Smooth muscle cell (in vitro differentiated cells): ENCODE measurements at regions not wholly inside any gene's neighbourhood (a gene's known extent, or its start where the extent isn't known, plus 50 kb on each side); places are given as distances from the start of the nearest gene placed in this dataset.

Experiments used
- DNase-seq: peaks from one replicate; lab custom pipeline; 2025; ENCODE audit not compliant: unreplicated experiment; lab: John Stamatoyannopoulos, UW
- H2AFZ ChIP-seq: fragments of 200-600 bp; sonication (generic); 2 replicates; pipeline ENCODE4 v1.6.0; 2016; ENCODE audit warnings: antibody characterized with exemption, low read depth, mild to moderate bottlenecking
- H3F3A ChIP-seq: fragments of 200-600 bp; sonication (generic); 2 replicates; pipeline ENCODE4 v1.6.0; 2017; ENCODE audit warnings: antibody characterized with exemption, low read depth
- H3K27ac ChIP-seq: fragments of 200-600 bp; sonication (generic); 2 replicates; pipeline ENCODE4 v1.5.1; 2016; ENCODE audit warnings: low read depth, mild to moderate bottlenecking
- H3K27me3 ChIP-seq: fragments of 200-600 bp; sonication (generic); 2 replicates; pipeline ENCODE4 v1.6.1; 2016; ENCODE audit warnings: low read depth, mild to moderate bottlenecking
- H3K36me3 ChIP-seq: fragments of 200-600 bp; sonication (generic); 2 replicates; pipeline ENCODE4 v1.5.1; 2016; ENCODE audit warnings: low read depth
- H3K4me1 ChIP-seq: fragments of 200-600 bp; sonication (generic); 2 replicates; pipeline ENCODE4 v1.5.1; 2016; ENCODE audit warnings: low read depth
- H3K4me2 ChIP-seq: fragments of 200-600 bp; sonication (generic); 2 replicates; pipeline ENCODE4 v1.6.0; 2016; ENCODE audit warnings: mild to moderate bottlenecking
- H3K4me3 ChIP-seq: fragments of 200-600 bp; sonication (generic); 2 replicates; pipeline ENCODE4 v1.5.1; 2016; ENCODE audit warnings: mild to moderate bottlenecking
- H3K79me2 ChIP-seq: fragments of 200-600 bp; sonication (generic); 2 replicates; pipeline ENCODE4 v1.6.0; 2016; ENCODE audit warnings: low read depth, mild to moderate bottlenecking
- H3K9ac ChIP-seq: fragments of 200-600 bp; sonication (generic); 2 replicates; pipeline ENCODE4 v1.6.0; 2016; ENCODE audit warnings: low read depth
- H3K9me3 ChIP-seq: fragments of 200-600 bp; sonication (generic); replicated peaks from 2 replicates; pipeline ENCODE4 v1.5.1; 2016; ENCODE audit warnings: low read depth
- H4K20me1 ChIP-seq: fragments of 200-600 bp; sonication (generic); 2 replicates; pipeline ENCODE4 v1.6.0; 2016; ENCODE audit warnings: low read depth
- CTCF ChIP-seq: fragments of 200-600 bp; sonication (generic); IDR thresholded peaks from 2 replicates; pipeline ENCODE4 v1.5.1; 2017; ENCODE audit warnings: borderline replicate concordance, mild to moderate bottlenecking, antibody characterized with exemption; ENCODE audit not compliant: insufficient read depth, poor library complexity, severe bottlenecking
- WGBS: methylation state at CpG from one replicate; pipeline ENCODE4 v1.1.7; 2016; ENCODE audit warnings: low lambda C conversion rate; 5-methylcytosine and 5-hydroxymethylcytosine counted together

- TF ChIP-seq CTCF = no peak
- no peak overlapping the region for H3K4me3 ChIP-seq
Observed at GRCh38 chr13:84570831-84571230, 688.6 kb upstream of the SLITRK1 start.

GRCh38 chr13:84569366-84569765 is 687.1 kb upstream of the SLITRK1 start:
- H4K20me1 ChIP-seq = no peaks in the 10 kb centered on the region
- H3F3A ChIP-seq = no peaks in the 10 kb centered on the region
- no peak overlapping the region for H3K4me3 ChIP-seq
- H3K9me3 ChIP-seq = no peaks in the 10 kb centered on the region
- WGBS = 82% methylated on average over 1 of the region's 1 CpG
- no peak overlapping the region for H3K27ac ChIP-seq
- no peaks in the 10 kb centered on the region for H3K4me1 ChIP-seq
- TF ChIP-seq CTCF = no peak
- H3K4me2 ChIP-seq = no peak overlapping the region
- DNase-seq = no peak
- no peaks in the 10 kb centered on the region for H3K36me3 ChIP-seq
- H3K27me3 ChIP-seq = no peaks in the 10 kb centered on the region
- no peaks in the 10 kb centered on the region for H3K79me2 ChIP-seq
- H3K9ac ChIP-seq = no peak overlapping the region
- H2AFZ ChIP-seq = no peak overlapping the region

More at GRCh38 chr13:84570831-84571230, 688.6 kb upstream of the SLITRK1 start:
- Histone ChIP-seq H3K27ac (no peak overlapping the region), H3K36me3 (no peaks in the 10 kb centered on the region), H3K79me2 (no peaks in the 10 kb centered on the region), H3K9ac (no peak overlapping the region), H3K27me3 (no peaks in the 10 kb centered on the region), H4K20me1 (no peaks in the 10 kb centered on the region), H3K4me1 (no peaks in the 10 kb centered on the region), H3K9me3 (no peaks in the 10 kb centered on the region), H2AFZ (no peak overlapping the region), H3K4me2 (no peak overlapping the region), H3F3A (no peaks in the 10 kb centered on the region)
- WGBS = 95% methylated on average over 2 of the region's 2 CpGs
- DNase-seq = no peak

GRCh38 chr13:84567848-84568247 is 685.6 kb upstream of the SLITRK1 start:
- no peak for TF ChIP-seq CTCF
- Histone ChIP-seq H4K20me1 (no peaks in the 10 kb centered on the region), H3K79me2 (no peaks in the 10 kb centered on the region), H3K9me3 (no peaks in the 10 kb centered on the region), H3K4me3 (no peak overlapping the region), H3K27ac (no peak overlapping the region), H3K27me3 (no peaks in the 10 kb centered on the region), H3K4me1 (no peaks in the 10 kb centered on the region), H3K9ac (no peak overlapping the region), H2AFZ (no peak overlapping the region), H3F3A (no peaks in the 10 kb centered on the region), H3K4me2 (no peak overlapping the region), H3K36me3 (no peaks in the 10 kb centered on the region)
- WGBS = 75% methylated on average over 1 of the region's 1 CpG
- DNase-seq = no peak

GRCh38 chr13:84566780-84567179 is 684.5 kb upstream of the SLITRK1 start:
- 92% methylated on average over 2 of the region's 2 CpGs for WGBS
- H3K36me3 ChIP-seq = no peaks in the 10 kb centered on the region
- H3K4me3 ChIP-seq = no peak overlapping the region
- no peak for TF ChIP-seq CTCF
- no peaks in the 10 kb centered on the region for H3K4me1 ChIP-seq
- no peaks in the 10 kb centered on the region for H3K9me3 ChIP-seq
- H3K4me2 ChIP-seq = no peak overlapping the region
- H2AFZ ChIP-seq = no peak overlapping the region
- H3F3A ChIP-seq = no peaks in the 10 kb centered on the region
- H3K9ac ChIP-seq = no peak overlapping the region
- no peak for DNase-seq
- H3K27ac ChIP-seq = no peak overlapping the region
- H3K27me3 ChIP-seq = no peaks in the 10 kb centered on the region
- no peaks in the 10 kb centered on the region for H4K20me1 ChIP-seq
- no peaks in the 10 kb centered on the region for H3K79me2 ChIP-seq
